HepG2 (cell line): ENCODE measurements at regions not wholly inside any gene's neighbourhood (a gene's known extent, or its start where the extent isn't known, plus 50 kb on each side); places are given as distances from the start of the nearest gene placed in this dataset.
A peak's percentile ranks its signal among the peaks of the same experiment; 100 is the strongest.

Source experiments
- DBP ChIP-seq: sonication (generic); formaldehyde crosslinking; IDR thresholded peaks from 2 replicates; pipeline ENCODE4 v1.4.0; 2020; ENCODE audit warnings: missing genetic modification reagents; ENCODE audit errors: not compliant biosample characterization
- DZIP1 ChIP-seq: sonication (generic); formaldehyde crosslinking; IDR thresholded peaks from 2 replicates; pipeline ENCODE4 v1.5.0; 2020; ENCODE audit warnings: mild to moderate bottlenecking, missing genetic modification reagents
- GTF3A ChIP-seq: sonication (generic); formaldehyde crosslinking; conservative IDR thresholded peaks from 2 replicates; pipeline ENCODE4 v1.4.0; 2020; ENCODE audit warnings: mild to moderate bottlenecking, missing genetic modification reagents
- HCFC1 ChIP-seq: fragments of 150-350 bp; IDR thresholded peaks from 2 replicates; pipeline ENCODE4 v1.6.1; 2014; ENCODE audit warnings: low read depth, low read length
- HINFP ChIP-seq: sonication (generic); formaldehyde crosslinking; IDR thresholded peaks from 2 replicates; pipeline ENCODE4 v1.4.0; 2020; ENCODE audit warnings: low read depth, mild to moderate bottlenecking, missing genetic modification reagents
- HNRNPLL ChIP-seq: fragments of 200-400 bp; formaldehyde crosslinking; IDR thresholded peaks from 2 replicates; pipeline ENCODE4 v1.6.1; 2017; ENCODE audit warnings: mild to moderate bottlenecking, low read depth, low read length; ENCODE audit not compliant: poor library complexity, severe bottlenecking
- KLF16 ChIP-seq, 2 experiments: sonication (generic) in 1 of 2; formaldehyde crosslinking in 1 of 2; IDR thresholded peaks; 2 replicates each; pipeline versions ENCODE4 v1.6.1 to v1.8.0; 2016 to 2023; ENCODE audit warnings: missing genetic modification reagents in 2 of 2, missing compliant biosample characterization in 1 of 2
- KLF6 ChIP-seq: IDR thresholded peaks from 2 replicates; pipeline ENCODE4 v1.8.0; 2016; ENCODE audit warnings: missing biosample characterization, missing genetic modification reagents
- MBD4 ChIP-seq: IDR thresholded peaks from 2 replicates; pipeline ENCODE4 v1.6.1; 2012; ENCODE audit warnings: low read length, inconsistent platforms, borderline replicate concordance
- MIER2 ChIP-seq: IDR thresholded peaks from 2 replicates; pipeline ENCODE4 v1.6.1; 2016; ENCODE audit warnings: missing biosample characterization, missing genetic modification reagents
- NFIC ChIP-seq: IDR thresholded peaks from 2 replicates; pipeline ENCODE4 v1.6.1; 2012; ENCODE audit warnings: mild to moderate bottlenecking, low read length, inconsistent platforms
- NR2F2 ChIP-seq: IDR thresholded peaks from 2 replicates; pipeline ENCODE4 v1.6.1; 2012; ENCODE audit warnings: low read depth, inconsistent platforms, borderline replicate concordance
- SALL1 ChIP-seq: sonication (generic); formaldehyde crosslinking; IDR thresholded peaks from 2 replicates; pipeline ENCODE4 v1.8.0; 2022; ENCODE audit warnings: mild to moderate bottlenecking, missing genetic modification reagents
- SMARCE1 ChIP-seq: fragments of 450-650 bp; IDR thresholded peaks from 2 replicates; pipeline ENCODE4 v1.6.1; 2017; ENCODE audit warnings: borderline replicate concordance
- TRIM24 ChIP-seq: sonication (generic); formaldehyde crosslinking; IDR thresholded peaks from 2 replicates; pipeline ENCODE4 v1.8.0; 2022; ENCODE audit warnings: mild to moderate bottlenecking, missing genetic modification reagents
- ZNF224 ChIP-seq: sonication (generic); formaldehyde crosslinking; IDR thresholded peaks from 2 replicates; pipeline ENCODE4 v1.5.0; 2020; ENCODE audit warnings: mild to moderate bottlenecking, missing genetic modification reagents
- ZNF256 ChIP-seq: sonication (generic); formaldehyde crosslinking; conservative IDR thresholded peaks from 2 replicates; pipeline ENCODE4 v1.4.0; 2020; ENCODE audit warnings: missing genetic modification reagents
- ZNF883 ChIP-seq: sonication (generic); formaldehyde crosslinking; IDR thresholded peaks from 2 replicates; pipeline ENCODE4 v1.5.1; 2020; ENCODE audit warnings: mild to moderate bottlenecking, missing genetic modification reagents; ENCODE audit errors: not compliant biosample characterization
- TF ChIP-seq, protein P1 (sequence below): sonication (generic); formaldehyde crosslinking; IDR thresholded peaks from 2 replicates; pipeline ENCODE4 v1.4.0; 2020; ENCODE audit warnings: missing genetic modification reagents, borderline replicate concordance
- TF ChIP-seq, protein P2 (sequence below): IDR thresholded peaks from 2 replicates; pipeline ENCODE4 v1.6.1; 2016

- no peak for TF ChIP-seq KLF6
- TF ChIP-seq ZNF883: no peak
- TF ChIP-seq, protein P1, sequence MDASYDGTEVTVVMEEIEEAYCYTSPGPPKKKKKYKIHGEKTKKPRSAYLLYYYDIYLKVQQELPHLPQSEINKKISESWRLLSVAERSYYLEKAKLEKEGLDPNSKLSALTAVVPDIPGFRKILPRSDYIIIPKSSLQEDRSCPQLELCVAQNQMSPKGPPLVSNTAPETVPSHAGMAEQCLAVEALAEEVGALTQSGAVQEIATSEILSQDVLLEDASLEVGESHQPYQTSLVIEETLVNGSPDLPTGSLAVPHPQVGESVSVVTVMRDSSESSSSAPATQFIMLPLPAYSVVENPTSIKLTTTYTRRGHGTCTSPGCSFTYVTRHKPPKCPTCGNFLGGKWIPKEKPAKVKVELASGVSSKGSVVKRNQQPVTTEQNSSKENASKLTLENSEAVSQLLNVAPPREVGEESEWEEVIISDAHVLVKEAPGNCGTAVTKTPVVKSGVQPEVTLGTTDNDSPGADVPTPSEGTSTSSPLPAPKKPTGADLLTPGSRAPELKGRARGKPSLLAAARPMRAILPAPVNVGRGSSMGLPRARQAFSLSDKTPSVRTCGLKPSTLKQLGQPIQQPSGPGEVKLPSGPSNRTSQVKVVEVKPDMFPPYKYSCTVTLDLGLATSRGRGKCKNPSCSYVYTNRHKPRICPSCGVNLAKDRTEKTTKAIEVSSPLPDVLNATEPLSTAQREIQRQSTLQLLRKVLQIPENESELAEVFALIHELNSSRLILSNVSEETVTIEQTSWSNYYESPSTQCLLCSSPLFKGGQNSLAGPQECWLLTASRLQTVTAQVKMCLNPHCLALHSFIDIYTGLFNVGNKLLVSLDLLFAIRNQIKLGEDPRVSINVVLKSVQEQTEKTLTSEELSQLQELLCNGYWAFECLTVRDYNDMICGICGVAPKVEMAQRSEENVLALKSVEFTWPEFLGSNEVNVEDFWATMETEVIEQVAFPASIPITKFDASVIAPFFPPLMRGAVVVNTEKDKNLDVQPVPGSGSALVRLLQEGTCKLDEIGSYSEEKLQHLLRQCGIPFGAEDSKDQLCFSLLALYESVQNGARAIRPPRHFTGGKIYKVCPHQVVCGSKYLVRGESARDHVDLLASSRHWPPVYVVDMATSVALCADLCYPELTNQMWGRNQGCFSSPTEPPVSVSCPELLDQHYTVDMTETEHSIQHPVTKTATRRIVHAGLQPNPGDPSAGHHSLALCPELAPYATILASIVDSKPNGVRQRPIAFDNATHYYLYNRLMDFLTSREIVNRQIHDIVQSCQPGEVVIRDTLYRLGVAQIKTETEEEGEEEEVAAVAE (CRISPR knock-in tag): no peak
- no peak for TF ChIP-seq HINFP (CRISPR knock-in tag)
- TF ChIP-seq KLF16 (CRISPR knock-in tag; IDR thresholded peaks at IDR 0.05): peak in 1 of 2 experiments; percentile 41; a peak in 1 of 4 replicates
- no peak for TF ChIP-seq ZNF224 (CRISPR knock-in tag)
- no peak for TF ChIP-seq DBP (CRISPR knock-in tag)
- TF ChIP-seq SALL1 (CRISPR knock-in tag): peak; percentile 71
- TF ChIP-seq DZIP1 (CRISPR knock-in tag): no peak
- no peak for TF ChIP-seq SMARCE1
- TF ChIP-seq NR2F2: no peak
- TF ChIP-seq MIER2 (CRISPR knock-in tag): 0 out of 2 replicates have a peak, but pooled peaks have one; percentile 37
- TF ChIP-seq NFIC: no peak
- TF ChIP-seq TRIM24: no peak
- TF ChIP-seq HNRNPLL: peak; percentile 12
- TF ChIP-seq ZNF256 (CRISPR knock-in tag): no peak
- TF ChIP-seq, protein P2, sequence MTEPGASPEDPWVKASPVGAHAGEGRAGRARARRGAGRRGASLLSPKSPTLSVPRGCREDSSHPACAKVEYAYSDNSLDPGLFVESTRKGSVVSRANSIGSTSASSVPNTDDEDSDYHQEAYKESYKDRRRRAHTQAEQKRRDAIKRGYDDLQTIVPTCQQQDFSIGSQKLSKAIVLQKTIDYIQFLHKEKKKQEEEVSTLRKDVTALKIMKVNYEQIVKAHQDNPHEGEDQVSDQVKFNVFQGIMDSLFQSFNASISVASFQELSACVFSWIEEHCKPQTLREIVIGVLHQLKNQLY (CRISPR knock-in tag): no peak
- TF ChIP-seq HCFC1: no peak
- no peak for TF ChIP-seq MBD4
- no peak for TF ChIP-seq GTF3A
Observed at GRCh38 chr5:6220346-6221088, 157.8 kb downstream of the MED10 start (continued).
